Renal pelvis (tissue), 1 donor: ENCODE measurements at regions not wholly inside any gene's neighbourhood (a gene's known extent, or its start where the extent isn't known, plus 50 kb on each side); places are given as distances from the start of the nearest gene placed in this dataset.
"Not testable (repeated sequence)": the region's sequence is repeated elsewhere in the genome, so short reads cannot be mapped to it uniquely, and the experiment has no call there.

Experiments used
- DNase-seq: peaks from one replicate; pipeline ENCODE4 v3.0.0-alpha.2; 2013

DNA sequence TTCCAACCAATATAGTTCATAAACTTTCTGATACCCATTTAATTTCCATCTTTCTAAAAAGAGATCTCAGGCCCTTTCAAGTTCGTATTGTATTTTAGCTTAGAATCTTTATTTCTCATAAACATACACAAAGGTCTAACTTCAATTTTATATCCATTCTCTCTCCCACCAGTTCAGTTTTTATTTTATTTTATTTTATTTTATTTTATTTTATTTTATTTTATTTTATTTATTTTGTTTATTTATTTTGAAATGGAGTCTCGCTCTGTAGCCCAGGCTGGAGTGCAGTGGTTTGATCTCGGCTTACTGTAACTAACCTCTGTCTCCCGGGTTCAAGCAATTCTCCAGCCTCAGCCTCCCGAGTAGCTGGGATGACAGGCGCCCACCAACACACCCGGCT lies 552.8 kb downstream of the SLITRK5 start:
- DNase-seq = no peak

DNA sequence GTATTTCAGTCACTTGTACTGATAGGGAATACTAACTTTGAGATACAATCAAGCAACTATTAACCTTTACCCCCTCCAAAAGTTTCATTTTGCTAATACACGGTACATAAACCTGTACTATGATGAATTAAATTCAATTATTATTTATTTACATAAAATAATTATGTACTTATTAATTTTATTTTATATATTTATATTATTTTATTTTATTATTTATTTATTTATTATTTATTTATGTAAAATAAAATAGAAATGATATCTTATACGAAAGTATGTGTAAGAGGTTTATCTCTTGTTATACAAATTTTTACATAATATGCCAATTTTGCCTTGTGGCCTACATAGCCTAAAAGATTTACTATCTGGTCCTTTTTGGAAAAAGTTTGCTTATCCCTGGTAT lies 564.3 kb downstream of the SLITRK5 start:
- no peak for DNase-seq

DNA sequence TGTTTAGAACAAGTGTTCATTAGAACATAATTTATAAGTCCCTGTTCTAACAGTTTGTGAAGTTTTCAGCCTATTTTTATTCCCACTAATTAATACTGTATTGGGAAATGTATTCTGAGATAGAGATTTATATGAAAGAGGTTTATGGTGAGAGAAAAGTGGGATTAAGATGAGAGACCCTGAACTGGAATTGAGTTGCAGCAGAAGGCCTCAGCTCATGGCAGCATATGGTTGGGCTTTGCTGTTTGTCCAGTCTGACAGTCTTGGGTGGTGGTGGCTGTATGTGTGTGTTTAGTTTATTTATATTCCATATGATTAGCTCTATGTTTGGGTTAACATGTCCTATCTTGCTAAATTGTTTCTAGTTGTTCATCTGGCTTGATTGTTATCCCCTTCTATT lies 575.1 kb downstream of the SLITRK5 start:
- DNase-seq = no peak

DNA sequence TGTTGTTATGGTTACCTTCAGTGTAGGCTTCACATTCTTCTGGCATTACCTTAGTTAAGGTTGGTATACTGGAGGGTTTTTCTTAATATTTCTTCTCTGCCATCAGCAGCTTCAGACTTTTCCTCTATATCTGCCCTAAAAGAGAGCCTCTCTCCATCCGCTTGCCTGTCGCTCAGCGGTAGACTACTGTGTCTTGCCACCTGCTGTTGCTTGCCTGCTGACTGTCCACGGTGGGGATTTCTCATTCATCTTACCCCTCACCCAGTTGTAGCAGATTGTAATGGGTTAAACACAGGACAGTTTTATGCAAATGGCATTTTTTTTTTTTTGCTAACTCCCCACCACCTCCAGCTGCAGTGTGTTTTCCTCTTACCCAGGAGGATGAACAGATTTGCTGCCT lies 577.2 kb downstream of the SLITRK5 start:
- DNase-seq = no peak

DNA sequence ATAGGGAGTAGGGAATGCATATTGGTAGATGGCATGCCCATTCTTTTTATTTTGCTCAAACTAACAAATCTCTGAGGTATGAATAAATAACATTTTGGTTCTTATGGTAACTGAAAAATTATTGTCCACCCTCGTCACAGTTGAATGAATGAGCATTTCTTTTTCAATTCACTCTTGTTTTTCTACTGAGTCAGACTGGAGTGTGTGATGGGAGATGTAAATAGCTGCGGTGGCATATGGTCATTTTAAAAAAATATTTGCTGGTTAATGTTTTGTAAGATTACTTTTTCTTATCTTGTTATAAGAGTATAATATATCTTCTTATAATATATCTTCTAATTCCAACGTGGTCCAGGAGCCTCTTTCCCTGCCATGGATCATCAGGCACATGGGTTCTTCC lies 586.5 kb downstream of the SLITRK5 start:
- DNase-seq = no peak

DNA sequence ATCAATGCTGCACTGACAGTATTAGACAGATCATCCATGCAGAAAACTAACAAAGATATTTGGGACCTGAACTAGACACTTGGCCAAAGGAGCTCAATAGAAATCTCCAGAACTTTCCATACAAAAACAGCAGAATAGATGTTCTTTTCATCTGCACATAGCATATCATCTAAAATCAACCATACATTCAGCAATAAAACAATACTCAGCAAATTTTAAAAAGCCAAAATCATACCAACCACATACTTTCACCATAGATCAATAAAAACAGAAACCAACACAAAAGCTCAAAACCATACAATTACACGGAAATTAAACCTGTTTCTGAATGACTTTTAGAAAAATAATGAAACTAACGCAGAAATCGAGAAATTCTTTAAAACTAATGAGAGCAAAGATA lies 592.6 kb downstream of the SLITRK5 start:
- DNase-seq = no peak

DNA sequence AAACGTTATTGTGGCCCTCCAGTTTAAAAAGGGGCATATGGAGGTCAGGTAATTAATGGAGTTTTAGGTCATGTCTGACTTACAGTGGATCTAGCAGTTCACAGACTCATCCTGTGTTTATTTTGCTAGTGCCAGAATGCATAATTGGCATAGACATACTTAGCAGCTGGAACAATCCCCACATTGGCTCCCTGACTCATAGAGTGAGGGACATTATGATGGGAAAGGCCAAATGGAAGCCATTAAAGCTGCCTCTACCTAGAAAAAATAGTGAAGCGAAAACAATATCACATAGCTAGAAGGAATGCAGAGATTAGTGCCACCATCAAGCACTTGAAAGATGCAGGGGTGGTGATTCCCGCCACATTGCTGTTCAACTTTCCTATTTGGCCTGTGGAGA lies 610.7 kb downstream of the SLITRK5 start:
- no peak for DNase-seq

DNA sequence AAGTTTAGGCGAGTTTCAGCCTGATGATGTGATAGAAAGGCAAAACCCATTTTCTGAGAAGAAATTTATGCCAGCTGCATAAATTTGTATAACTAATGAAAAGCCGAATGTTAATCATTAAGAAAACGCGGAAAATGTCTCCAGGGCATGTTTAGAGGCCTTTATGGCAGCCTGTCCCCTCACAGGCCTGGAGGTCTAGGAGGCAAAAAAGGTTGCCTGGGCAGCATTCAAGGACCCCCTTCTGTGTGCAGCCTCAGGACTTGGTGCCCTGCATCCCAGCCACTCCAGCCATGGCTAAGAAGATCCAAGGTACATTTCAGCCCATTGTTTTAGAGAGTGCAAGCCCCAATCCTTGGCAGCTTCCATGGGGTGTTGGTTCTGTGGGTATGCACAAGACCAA lies 614.2 kb downstream of the SLITRK5 start:
- DNase-seq = no peak

DNA sequence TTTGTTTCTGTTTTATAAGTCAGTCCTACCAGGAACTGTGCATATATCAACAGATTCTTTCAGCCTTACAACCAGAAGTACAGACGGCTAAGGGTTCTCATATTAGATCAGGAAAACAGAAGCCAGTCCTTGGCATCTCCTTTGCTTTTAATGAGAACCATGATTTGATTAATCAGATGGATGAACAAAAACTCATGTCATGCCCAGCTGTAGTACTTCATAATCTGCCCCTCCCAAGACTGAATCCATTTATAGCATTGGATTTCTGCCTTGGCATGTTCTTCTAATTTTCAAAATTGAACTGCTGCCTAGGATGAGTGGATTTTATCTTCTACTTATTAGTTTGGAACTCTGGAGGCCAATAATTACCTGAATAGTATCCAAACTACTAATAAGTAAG lies 617.2 kb downstream of the SLITRK5 start:
- no peak for DNase-seq

DNA sequence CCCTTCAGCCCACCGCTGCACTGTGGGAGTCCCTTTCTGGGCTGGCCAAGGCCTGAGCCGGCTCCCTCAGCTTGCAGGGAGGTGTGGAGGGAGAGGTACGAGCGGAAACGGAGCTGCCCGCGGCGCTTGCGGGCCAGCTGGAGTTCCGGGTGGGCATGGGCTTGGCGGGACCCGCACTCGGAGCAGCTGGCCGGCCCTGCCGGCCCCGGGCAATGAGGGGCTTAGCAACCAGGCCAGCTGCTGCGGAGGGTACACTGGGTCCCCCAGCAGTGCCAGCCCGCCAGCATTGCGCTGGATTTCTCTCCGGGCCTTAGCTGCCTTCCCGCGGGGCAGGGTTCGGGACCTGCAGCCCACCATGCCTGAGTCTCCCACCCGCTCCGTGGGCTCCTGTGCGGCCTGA lies 620.6 kb downstream of the SLITRK5 start:
- DNase-seq = not testable (repeated sequence)

DNA sequence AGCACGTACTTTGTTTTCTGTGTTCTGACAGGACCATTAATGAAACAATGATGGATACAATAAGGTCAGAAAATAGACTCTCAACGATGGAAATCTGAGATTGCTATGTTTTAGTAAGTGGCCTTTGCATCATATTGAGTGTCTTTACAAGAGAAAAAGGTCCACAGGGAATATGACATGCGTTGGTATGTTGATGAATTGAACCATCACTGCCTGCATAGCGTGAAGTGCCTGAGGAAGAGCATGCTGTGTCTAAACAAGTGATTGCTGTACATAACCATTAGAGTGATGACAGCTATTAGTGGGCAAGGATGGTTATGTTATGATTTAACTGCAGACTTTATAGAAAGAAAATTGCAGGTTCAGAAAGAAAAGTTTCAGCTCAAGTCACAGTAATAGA lies 623.2 kb downstream of the SLITRK5 start:
- no peak for DNase-seq

DNA sequence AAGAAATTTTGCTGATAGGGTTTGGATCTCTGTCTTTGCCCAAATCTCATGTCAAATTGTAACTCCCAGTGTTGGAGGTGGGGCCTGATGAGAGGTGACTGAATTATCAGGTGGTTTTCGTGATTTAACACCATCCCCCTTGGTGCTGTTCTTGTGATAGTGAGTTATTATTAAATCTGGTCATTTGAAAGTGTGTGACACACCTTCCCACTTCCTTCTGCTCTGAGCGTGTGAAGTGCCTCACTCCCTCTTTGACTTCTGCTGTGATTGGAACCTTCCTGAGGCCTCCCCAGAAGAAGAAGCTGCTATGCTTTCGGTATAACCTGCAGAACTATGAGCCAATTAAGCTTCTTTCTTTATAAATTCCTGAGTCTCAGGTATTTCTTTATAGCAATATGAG lies 632.0 kb downstream of the SLITRK5 start:
- DNase-seq = no peak

DNA sequence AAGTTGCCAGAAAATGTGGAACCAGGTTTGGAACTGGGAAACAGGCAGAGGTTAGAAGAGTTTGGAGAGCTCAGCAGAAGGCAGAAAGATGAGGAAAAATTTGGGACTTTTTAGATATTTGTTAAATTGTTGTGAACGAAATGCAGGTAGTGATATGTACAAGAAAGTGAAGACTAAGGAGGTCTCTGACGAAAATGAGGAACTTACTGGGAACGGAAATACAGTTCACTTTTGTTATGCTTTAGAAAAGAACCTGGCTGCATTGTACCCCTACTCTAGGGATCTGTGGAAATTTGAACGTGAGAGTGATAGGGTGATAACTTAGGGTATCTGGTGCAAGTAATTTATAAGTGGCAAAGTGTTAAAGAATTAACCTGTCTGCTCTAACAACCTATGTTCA lies 632.4 kb downstream of the SLITRK5 start:
- no peak for DNase-seq

DNA sequence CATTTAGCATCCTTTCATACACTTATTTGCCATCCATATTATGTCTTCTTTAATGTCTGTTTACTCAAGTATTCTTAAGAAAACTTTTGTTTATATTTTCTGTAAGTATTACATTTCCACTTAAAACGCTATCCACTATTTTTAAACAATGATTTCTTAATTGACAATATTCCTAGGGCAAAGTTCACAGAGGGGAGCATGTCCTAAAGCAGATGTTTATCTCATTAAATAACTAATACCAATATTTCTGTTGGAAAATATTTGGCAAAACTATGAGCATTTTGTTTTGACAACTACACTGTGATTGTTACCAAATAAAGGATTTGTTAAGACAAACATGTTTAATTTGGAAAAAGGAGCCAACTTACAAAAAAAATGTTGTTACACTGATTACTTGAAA lies 643.3 kb downstream of the SLITRK5 start:
- no peak for DNase-seq

DNA sequence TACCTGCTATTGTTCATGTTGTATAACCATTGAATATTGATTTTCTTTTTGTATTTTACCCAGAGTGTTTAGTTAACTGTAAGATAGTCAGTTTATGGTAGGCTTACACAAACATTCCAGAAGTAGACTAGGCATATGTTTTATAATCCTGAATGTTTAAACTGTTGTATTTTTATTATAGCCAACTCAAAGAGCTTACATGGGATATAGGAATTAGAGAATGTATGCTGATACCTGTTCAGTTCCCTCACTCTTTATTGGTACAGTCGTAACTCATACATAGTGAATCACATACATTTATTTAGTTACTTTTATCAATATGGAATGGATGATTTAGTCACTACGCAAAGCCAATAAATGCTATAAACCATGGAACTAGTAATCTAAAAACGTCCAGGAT lies 657.9 kb downstream of the SLITRK5 start:
- DNase-seq = no peak

DNA sequence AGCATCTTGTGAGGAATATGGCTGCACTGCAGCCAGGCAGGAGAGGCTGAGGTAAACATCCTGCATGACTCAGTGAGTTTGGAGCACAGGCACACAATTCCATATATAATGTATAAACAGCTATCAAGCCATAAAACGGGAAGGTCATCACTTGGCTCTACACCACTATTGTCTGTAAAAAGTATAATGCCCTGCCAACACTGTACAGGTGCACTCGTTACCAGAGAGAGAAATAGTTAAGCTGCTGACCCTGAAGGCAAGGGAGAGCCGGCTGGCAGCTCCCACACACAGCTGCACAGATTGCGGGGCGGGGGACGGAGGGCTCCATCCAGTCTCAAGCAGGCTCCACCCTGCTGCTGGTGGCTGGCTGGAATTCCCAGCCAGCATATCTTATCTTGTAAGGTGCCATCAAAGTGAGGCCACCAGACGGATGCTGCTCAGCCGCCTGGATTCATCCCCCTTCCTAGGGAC lies 668.1 kb downstream of the SLITRK5 start:
- DNase-seq = peak; percentile 39

DNA sequence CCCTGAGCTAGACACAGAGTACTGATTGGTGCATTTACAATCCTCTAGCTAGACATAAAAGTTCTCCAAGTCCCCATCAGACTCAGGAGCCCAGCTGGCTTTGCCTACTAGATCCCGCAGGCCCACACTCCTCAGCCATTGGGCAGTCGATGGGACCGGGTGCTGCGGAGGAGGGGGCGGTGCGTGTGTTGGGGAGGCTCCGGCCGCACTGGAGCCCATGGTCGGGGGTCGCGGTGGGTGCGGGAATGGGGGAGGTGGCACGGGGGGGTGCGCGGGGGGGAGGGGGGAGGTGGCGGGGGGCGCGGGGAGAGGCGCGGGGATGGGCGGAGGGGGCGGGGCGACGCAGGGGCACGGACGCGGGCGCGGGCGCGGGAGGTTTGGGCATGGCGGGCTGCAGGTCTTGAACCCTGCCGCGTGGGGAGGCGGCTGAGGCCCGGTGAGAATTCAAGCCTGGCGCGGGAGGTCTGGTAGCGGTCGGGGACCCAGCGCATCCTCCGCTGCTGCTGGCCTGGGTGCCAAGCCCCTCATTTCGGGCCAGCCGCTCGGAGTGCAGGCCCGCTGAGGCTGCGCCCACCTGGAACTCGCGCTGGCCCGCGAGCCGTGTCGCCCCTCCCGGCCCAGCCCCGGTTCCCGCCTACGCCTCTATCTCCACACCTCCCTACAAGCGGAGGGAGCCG lies 674.1 kb downstream of the SLITRK5 start:
- DNase-seq = no peak

DNA sequence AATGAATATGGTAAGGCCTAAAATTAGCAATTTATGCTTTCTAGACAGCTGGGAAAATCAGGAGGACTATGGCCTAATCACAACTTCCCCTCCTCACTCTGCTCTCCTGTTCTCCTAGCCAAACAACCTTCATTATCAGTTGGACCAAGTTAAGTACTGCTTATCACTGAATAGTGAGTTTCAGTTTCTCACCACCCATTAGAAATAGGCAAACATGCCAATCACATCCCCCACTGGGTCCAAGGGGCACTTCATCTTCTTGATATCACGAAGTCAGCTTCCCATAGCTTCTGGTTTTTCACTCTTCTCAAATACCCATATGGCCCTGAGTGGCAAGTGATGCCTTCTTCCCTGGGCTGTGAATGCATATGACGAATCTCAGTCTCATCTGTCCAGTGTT lies 689.6 kb downstream of the SLITRK5 start:
- no peak for DNase-seq

DNA sequence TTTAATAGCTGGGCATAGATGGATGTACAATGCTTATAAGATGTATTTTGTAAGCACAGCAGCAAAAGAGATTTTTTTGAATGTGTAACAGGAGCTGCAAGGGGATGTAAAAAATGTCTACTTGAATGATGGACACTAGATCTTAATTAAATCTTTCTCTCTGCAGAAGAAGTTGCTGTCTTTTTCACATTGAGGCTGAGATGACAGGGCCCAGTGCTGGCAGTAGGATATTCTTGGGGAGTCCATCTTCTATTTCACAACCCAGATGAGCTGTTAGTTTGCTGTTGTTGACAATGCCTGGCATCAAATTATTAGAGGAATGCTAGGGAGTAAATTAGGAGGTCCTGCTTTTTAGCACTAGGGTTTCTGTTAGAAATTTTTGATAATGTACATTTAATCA lies 698.7 kb downstream of the SLITRK5 start:
- peak; percentile 20 for DNase-seq

DNA sequence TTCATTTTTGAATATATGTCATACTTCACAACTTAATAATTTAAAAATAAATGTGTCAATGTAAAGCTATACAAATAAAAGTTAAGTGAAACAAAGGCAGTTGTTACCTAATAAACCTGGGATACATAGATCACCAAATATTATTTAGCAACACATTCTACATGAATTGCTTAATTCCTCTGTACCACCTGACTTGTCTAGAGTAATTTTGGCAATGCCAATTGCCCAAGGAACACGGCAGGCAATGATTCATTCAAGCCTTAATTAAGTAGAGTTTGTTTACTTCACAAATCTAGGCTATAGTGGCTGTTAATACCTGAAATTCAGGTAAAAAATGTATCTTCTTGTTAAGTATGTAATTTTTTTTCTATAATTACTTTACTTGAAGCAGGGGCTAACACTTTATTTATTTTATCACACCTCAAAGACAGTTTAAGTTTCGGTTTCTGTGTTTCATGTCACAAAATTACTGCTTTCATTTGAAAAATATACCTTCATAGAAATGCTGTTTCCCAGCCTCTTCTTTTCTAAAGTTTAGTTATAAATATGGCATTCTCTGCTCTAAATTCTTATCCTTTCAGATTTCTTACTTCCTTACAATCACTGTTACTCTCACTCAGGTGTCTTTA lies 705.7 kb downstream of the SLITRK5 start:
- DNase-seq = no peak

DNA sequence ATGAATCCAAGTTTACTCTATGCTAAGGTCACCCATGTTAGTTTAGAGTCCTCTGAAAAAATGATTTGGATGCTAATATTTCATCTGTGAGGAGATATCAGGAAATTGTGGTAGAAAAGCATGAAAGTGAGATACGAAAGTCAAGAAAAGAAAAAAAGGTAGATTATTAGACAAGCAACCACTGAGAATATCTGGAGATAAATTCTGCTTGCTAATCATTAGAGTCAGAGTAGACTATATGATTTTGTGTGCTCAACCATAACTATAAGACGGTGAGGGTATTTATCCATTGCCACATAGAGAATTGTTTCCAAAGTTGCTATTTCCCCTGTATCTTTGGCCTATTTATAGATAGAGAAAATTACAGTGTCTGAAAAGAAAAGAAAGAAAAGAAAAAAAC lies 706.7 kb downstream of the SLITRK5 start:
- no peak for DNase-seq

DNA sequence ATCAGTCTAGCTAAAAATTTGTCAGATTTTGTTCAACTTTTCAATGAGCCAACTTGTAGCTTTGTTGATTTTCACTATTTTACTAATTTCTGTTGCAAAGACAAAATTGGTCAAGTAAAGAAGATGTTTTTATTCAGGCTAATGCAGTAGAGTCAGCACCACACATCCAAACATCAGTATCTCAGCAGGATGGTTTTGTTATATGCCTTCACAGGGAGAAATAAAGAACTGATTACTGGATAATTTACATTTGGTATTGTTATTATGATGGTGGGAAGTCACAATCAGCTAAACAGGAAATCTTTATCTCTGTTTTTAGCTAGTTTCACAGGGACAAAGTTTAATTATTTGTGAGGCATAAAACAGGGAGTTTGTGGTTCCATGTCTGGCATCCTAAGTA lies 713.4 kb downstream of the SLITRK5 start:
- no peak for DNase-seq

DNA sequence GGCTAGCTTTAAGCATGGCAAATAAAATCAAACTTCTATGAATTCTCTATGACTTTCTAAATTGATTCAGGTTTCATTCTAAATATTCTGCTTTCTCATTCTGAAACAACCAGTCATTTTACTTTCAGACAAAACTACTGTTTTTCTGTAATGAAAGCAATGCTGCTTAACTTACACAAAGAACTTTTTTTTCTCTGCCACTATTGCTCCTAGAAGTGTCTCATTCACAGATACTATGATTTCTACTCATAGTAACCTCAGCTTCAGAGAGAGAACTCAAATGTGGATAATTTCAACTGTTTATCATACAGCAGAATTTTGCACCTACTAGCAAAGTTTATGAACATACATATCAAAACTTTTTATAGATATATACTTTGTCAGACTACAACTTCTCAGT lies 724.6 kb downstream of the SLITRK5 start:
- DNase-seq = no peak

DNA sequence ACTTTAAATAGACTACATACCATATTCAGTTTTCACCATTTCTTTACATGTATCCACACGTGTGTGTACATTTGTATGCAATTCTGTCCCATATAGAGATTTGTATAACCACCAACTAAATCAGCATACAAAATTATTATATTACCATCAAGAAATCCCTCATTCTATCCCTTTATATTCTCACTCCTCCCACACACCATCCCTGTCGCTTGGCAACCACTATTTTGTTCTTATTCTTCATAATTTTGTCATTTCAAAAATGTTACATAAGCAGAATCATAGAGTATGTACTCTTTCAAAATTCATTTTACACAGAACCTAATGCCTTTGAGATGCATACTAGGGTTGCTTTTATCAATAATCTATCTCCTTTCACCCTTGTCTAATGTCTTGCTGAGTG lies 740.5 kb downstream of the SLITRK5 start:
- no peak for DNase-seq
